ENCODE measurements at regions not wholly inside any gene's neighbourhood (a gene's known extent, or its start where the extent isn't known, plus 50 kb on each side); places are given as distances from the start of the nearest gene placed in this dataset.

GRCh38 chr11:88434333-88434976, 96.9 kb upstream of the CTSC start:
- Mint-ChIP-seq H3K27me3 (no peaks in the 10 kb centered on the region), H3K27ac (no peak overlapping the region), H3K4me3 (no peak overlapping the region), H3K36me3 (ENCODE audit: low read depth) (no peaks in the 10 kb centered on the region), H3K9me3 (peaks cover 5% of the 10 kb centered on the region), H3K4me1 (ENCODE audit: low read depth) (no peaks in the 10 kb centered on the region)
- ATAC-seq = peak; percentile 27
- intact Hi-C loops (cut with micrococcal nuclease) = no loop called here
- CTCF ChIA-PET = interaction anchor here (0.5 to 1.1 kb wide), 3 partner anchors 107 to 419 kb away, joined by 3 to 4 read pairs (median 3); no protein-coding TSS in a partner anchor
- peak; percentile 12 for DNase-seq
- POLR2A ChIA-PET = no interaction called here
- TF ChIP-seq CTCF (IDR thresholded peaks at IDR 0.05) = no peak

- CTCF ChIA-PET = interaction anchor here (0.5 kb wide), 1 partner anchor 107 kb away, joined by 3 read pairs; no protein-coding TSS in a partner anchor
- Mint-ChIP-seq H3K4me1 (ENCODE audit: low read depth) (no peaks in the 10 kb centered on the region), H3K9me3 (peaks cover 5% of the 10 kb centered on the region), H3K27me3 (no peaks in the 10 kb centered on the region), H3K4me3 (no peak overlapping the region), H3K36me3 (ENCODE audit: low read depth) (no peaks in the 10 kb centered on the region), H3K27ac (no peak overlapping the region)
- ATAC-seq (no peak), DNase-seq (no peak)
- POLR2A ChIA-PET = no interaction called here
- TF ChIP-seq CTCF (IDR thresholded peaks at IDR 0.05) = no peak
- intact Hi-C loops (cut with micrococcal nuclease) = no loop called here
Measured at GRCh38 chr11:88433536-88434230, 96.1 kb upstream of the CTSC start.

- ATAC-seq = no peak
- intact Hi-C loops (cut with micrococcal nuclease) = no loop called here
- H3K9me3 Mint-ChIP-seq = peaks cover 2% of the 10 kb centered on the region
- H3K27ac Mint-ChIP-seq = no peak overlapping the region
- CTCF ChIA-PET = interaction anchor here (0.7 to 1.6 kb wide), 3 partner anchors 15 to 112 kb away, joined by 3 to 4 read pairs (median 4); no protein-coding TSS in a partner anchor
- POLR2A ChIA-PET = no interaction called here
- H3K36me3 Mint-ChIP-seq (ENCODE audit: low read depth) = no peaks in the 10 kb centered on the region
- TF ChIP-seq CTCF (IDR thresholded peaks at IDR 0.05) = no peak
- no peak overlapping the region for H3K4me3 Mint-ChIP-seq
- DNase-seq = no peak
- H3K27me3 Mint-ChIP-seq = no peaks in the 10 kb centered on the region
- no peaks in the 10 kb centered on the region for H3K4me1 Mint-ChIP-seq (ENCODE audit: low read depth)
Measured at GRCh38 chr11:88431675-88432341, 94.3 kb upstream of the CTSC start.

- DNase-seq = no peak
- CTCF ChIA-PET = interaction anchor here (1.0 to 1.2 kb wide), 2 partner anchors 8 to 11 kb away, joined by 4 read pairs; no protein-coding TSS in a partner anchor
- no peak for TF ChIP-seq CTCF (IDR thresholded peaks at IDR 0.05)
- Mint-ChIP-seq H3K4me3 (no peak overlapping the region), H3K4me1 (ENCODE audit: low read depth) (peaks cover 4% of the 10 kb centered on the region), H3K27me3 (no peaks in the 10 kb centered on the region), H3K36me3 (ENCODE audit: low read depth) (no peaks in the 10 kb centered on the region), H3K27ac (no peak overlapping the region), H3K9me3 (no peaks in the 10 kb centered on the region)
- intact Hi-C loops (cut with micrococcal nuclease) = no loop called here
- POLR2A ChIA-PET = interaction anchor here (0.6 kb wide), 1 partner anchor 120 kb away, joined by 4 read pairs; no protein-coding TSS in a partner anchor
- no peak for ATAC-seq
Measured at GRCh38 chr11:88428959-88429358, 91.4 kb upstream of the CTSC start.

- Mint-ChIP-seq H3K9me3 (no peaks in the 10 kb centered on the region), H3K27me3 (no peaks in the 10 kb centered on the region), H3K36me3 (ENCODE audit: low read depth) (no peaks in the 10 kb centered on the region), H3K4me1 (ENCODE audit: low read depth) (peaks cover 4% of the 10 kb centered on the region), H3K27ac (no peak overlapping the region), H3K4me3 (no peak overlapping the region)
- DNase-seq = no peak
- no peak for TF ChIP-seq CTCF (IDR thresholded peaks at IDR 0.05)
- ChIA-PET CTCF (no interaction called here), POLR2A (no interaction called here)
- intact Hi-C loops (cut with micrococcal nuclease) = no loop called here
- no peak for ATAC-seq
Measured at GRCh38 chr11:88427719-88428118, 90.2 kb upstream of the CTSC start.
